Stimulated activated CD8-positive, alpha-beta memory T cell treated with anti-CD3 and anti-CD28 coated beads, Interleukin-12 subunit alpha, Interleukin-12 subunit beta, amount 100 ng/mL, for 24 hours (primary cell): ENCODE measurements at regions not wholly inside any gene's neighbourhood (a gene's known extent, or its start where the extent isn't known, plus 50 kb on each side); places are given as distances from the start of the nearest gene placed in this dataset.

Experiments
- DNase-seq: peaks from one replicate; pipeline ENCODE4 v3.0.0-alpha.2; 2020; ENCODE audit errors: extremely low read depth

- DNase-seq = no peak
Observed at GRCh38 chr15:98451236-98451635, 197.1 kb upstream of the IGF1R start.

GRCh38 chr15:98452238-98452637, 196.1 kb upstream of the IGF1R start:
- no peak for DNase-seq

- no peak for DNase-seq
Observed at GRCh38 chr15:98455904-98456303, 192.4 kb upstream of the IGF1R start.

GRCh38 chr15:98476559-98476958, 171.8 kb upstream of the IGF1R start:
- DNase-seq = no peak

- no peak for DNase-seq
Observed at GRCh38 chr15:98480844-98481243, 167.5 kb upstream of the IGF1R start.

- no peak for DNase-seq
Observed at GRCh38 chr15:98483575-98484130, 164.7 kb upstream of the IGF1R start.

- DNase-seq = no peak
Observed at GRCh38 chr15:98484914-98485313, 163.4 kb upstream of the IGF1R start.

- DNase-seq = no peak
Observed at GRCh38 chr15:98485451-98485850, 162.9 kb upstream of the IGF1R start.

GRCh38 chr15:98493966-98494511, 154.3 kb upstream of the IGF1R start:
- no peak for DNase-seq

GRCh38 chr15:98501192-98501591, 147.1 kb upstream of the IGF1R start:
- DNase-seq = no peak

- DNase-seq = no peak
Observed at GRCh38 chr15:98501632-98502031, 146.7 kb upstream of the IGF1R start.

GRCh38 chr15:98503970-98504369, 144.4 kb upstream of the IGF1R start:
- no peak for DNase-seq

GRCh38 chr15:98504998-98505397, 143.3 kb upstream of the IGF1R start:
- no peak for DNase-seq

GRCh38 chr15:98505611-98506031, 142.7 kb upstream of the IGF1R start:
- no peak for DNase-seq

- DNase-seq = no peak
Observed at GRCh38 chr15:98506172-98506571, 142.2 kb upstream of the IGF1R start.

- no peak for DNase-seq
Observed at GRCh38 chr15:98506711-98507110, 141.6 kb upstream of the IGF1R start.

GRCh38 chr15:98513428-98513986, 134.8 kb upstream of the IGF1R start:
- DNase-seq = no peak

GRCh38 chr15:98514034-98514622, 134.2 kb upstream of the IGF1R start:
- no peak for DNase-seq

GRCh38 chr15:98518823-98519561, 129.3 kb upstream of the IGF1R start:
- peak; percentile 2 for DNase-seq

GRCh38 chr15:98519767-98520550, 128.4 kb upstream of the IGF1R start:
- no peak for DNase-seq

- DNase-seq = no peak
Observed at GRCh38 chr15:98522127-98522526, 126.2 kb upstream of the IGF1R start.
